PC-9 (cell line): ENCODE measurements at regions not wholly inside any gene's neighbourhood (a gene's known extent, or its start where the extent isn't known, plus 50 kb on each side); places are given as distances from the start of the nearest gene placed in this dataset.

Experiments
- BruUV-seq: library from RNA; stranded (reverse); fragments of 400-500 nt; replicated peaks from 2 replicates; lab custom pipeline; 2021; lab: Mats Ljungman, UMichigan
- CTCF ChIA-PET: fragments of 300-600 bp; sonication (Branson Sonifier 250); formaldehyde crosslinking; loops from one replicate; lab custom pipeline; 2022; ENCODE audit warnings: antibody characterized with exemption; lab: Charles Lee
- POLR2A ChIA-PET: fragments of 300-600 bp; sonication (Branson Sonifier 250); formaldehyde crosslinking; loops from one replicate; lab custom pipeline; 2022; ENCODE audit warnings: antibody characterized with exemption; ENCODE audit not compliant: unreplicated experiment; lab: Charles Lee
- DNase-seq, 2 experiments: peaks; one replicate each; pipeline versions ENCODE4 v3.0.0 to v3.0.0-alpha.2; 2015 to 2022; ENCODE audit warnings: mixed read lengths in 1 of 2
- H2AFZ ChIP-seq: fragments of 200-600 bp; sonication (generic); 2 replicates; pipeline ENCODE4 v1.8.1; 2017; ENCODE audit warnings: antibody characterized with exemption
- H3F3A ChIP-seq: fragments of 200-600 bp; sonication (generic); 2 replicates; pipeline ENCODE4 v1.8.1; 2017; ENCODE audit warnings: antibody characterized with exemption, mild to moderate bottlenecking, low read depth; ENCODE audit not compliant: insufficient read depth
- H3K27ac ChIP-seq: fragments of 200-600 bp; sonication (generic); 2 replicates; pipeline ENCODE4 v1.6.1; 2016; ENCODE audit warnings: mixed run types
- H3K27me3 ChIP-seq: fragments of 200-600 bp; sonication (generic); 2 replicates; pipeline ENCODE4 v1.6.1; 2016; ENCODE audit warnings: low read depth, mixed run types; ENCODE audit not compliant: insufficient read depth
- H3K36me3 ChIP-seq: fragments of 200-600 bp; sonication (generic); 2 replicates; pipeline ENCODE4 v1.6.1; 2016; ENCODE audit warnings: low read depth, mixed run types
- H3K4me1 ChIP-seq: fragments of 200-600 bp; sonication (generic); replicated peaks from 2 replicates; pipeline ENCODE4 v1.6.1; 2016; ENCODE audit warnings: mixed run types; ENCODE audit not compliant: insufficient read depth
- H3K4me2 ChIP-seq: fragments of 200-600 bp; sonication (generic); 2 replicates; pipeline ENCODE4 v1.6.1; 2017; ENCODE audit warnings: mixed run types
- H3K4me3 ChIP-seq: fragments of 200-600 bp; sonication (generic); 2 replicates; pipeline ENCODE4 v1.6.1; 2016; ENCODE audit warnings: mixed run types
- H3K79me2 ChIP-seq: fragments of 200-600 bp; sonication (generic); 2 replicates; pipeline ENCODE4 v1.6.1; 2017; ENCODE audit warnings: low read depth, mixed run types
- H3K9me2 ChIP-seq: fragments of 200-600 bp; sonication (generic); 2 replicates; pipeline ENCODE4 v1.8.1; 2017; ENCODE audit warnings: mild to moderate bottlenecking; ENCODE audit not compliant: insufficient read depth
- H3K9me3 ChIP-seq: fragments of 200-600 bp; sonication (generic); 2 replicates; pipeline ENCODE4 v1.8.1; 2016; ENCODE audit warnings: low read depth; ENCODE audit not compliant: insufficient read depth
- H4K20me1 ChIP-seq: fragments of 200-600 bp; sonication (generic); 2 replicates; pipeline ENCODE4 v1.8.1; 2017; ENCODE audit not compliant: insufficient read depth
- CTCF ChIP-seq: fragments of 200-600 bp; sonication (generic); conservative IDR thresholded peaks from 2 replicates; pipeline ENCODE4 v1.6.1; 2017; ENCODE audit warnings: mixed run types, antibody characterized with exemption, mild to moderate bottlenecking, moderate library complexity
- EZH2 ChIP-seq: fragments of 200-600 bp; sonication (generic); IDR thresholded peaks from 2 replicates; pipeline ENCODE4 v1.8.0; 2017; ENCODE audit warnings: antibody characterized with exemption, low read depth
- intact Hi-C: fragments of 100-400 bp; cut with micrococcal nuclease; formaldehyde crosslinking; loops from one replicate; pipeline ENCODE4 v1.10.0; 2022; ENCODE audit not compliant: unreplicated experiment

GRCh38 chr4:30996841-30997240 is 276.7 kb downstream of the PCDH7 start:
- TF ChIP-seq EZH2 (no peak), CTCF (no peak)
- Histone ChIP-seq H2AFZ (no peak overlapping the region), H3K27me3 (no peaks in the 10 kb centered on the region), H3K4me1 (no peaks in the 10 kb centered on the region), H3K9me2 (no peaks in the 10 kb centered on the region), H3K4me2 (no peak overlapping the region), H3K36me3 (no peaks in the 10 kb centered on the region; the same call in 1 of the 2 replicates), H3F3A (no peaks in the 10 kb centered on the region), H3K79me2 (no peaks in the 10 kb centered on the region), H3K9me3 (no peaks in the 10 kb centered on the region), H3K4me3 (no peak overlapping the region), H3K27ac (no peak overlapping the region), H4K20me1 (no peaks in the 10 kb centered on the region)
- no peak for DNase-seq
- CTCF ChIA-PET = no interaction called here
- POLR2A ChIA-PET = no interaction called here
- intact Hi-C loops = no loop called here
- BruUV-seq = no TSS peak

- Histone ChIP-seq H3F3A (no peaks in the 10 kb centered on the region), H3K79me2 (no peaks in the 10 kb centered on the region), H3K9me3 (0 out of 2 replicates have a peak, but pooled peaks cover 4% of the 10 kb centered on the region), H3K4me3 (no peak overlapping the region), H3K4me1 (no peaks in the 10 kb centered on the region), H3K36me3 (no peaks in the 10 kb centered on the region), H3K4me2 (no peak overlapping the region), H3K27me3 (no peaks in the 10 kb centered on the region), H3K27ac (no peak overlapping the region), H2AFZ (no peak overlapping the region), H3K9me2 (no peaks in the 10 kb centered on the region), H4K20me1 (no peaks in the 10 kb centered on the region)
- no TSS peak for BruUV-seq
- intact Hi-C loops = no loop called here
- DNase-seq = no peak
- ChIA-PET POLR2A (no interaction called here), CTCF (no interaction called here)
- TF ChIP-seq EZH2 (no peak), CTCF (no peak)
Observed at GRCh38 chr4:31005037-31005436, 284.9 kb downstream of the PCDH7 start.

GRCh38 chr4:31007858-31008257 is 287.7 kb downstream of the PCDH7 start:
- 0 out of 2 replicates have a peak, but pooled peaks cover 4% of the 10 kb centered on the region for H3K9me3 ChIP-seq
- no TSS peak for BruUV-seq
- no peaks in the 10 kb centered on the region for H3K27me3 ChIP-seq
- TF ChIP-seq CTCF = no peak
- TF ChIP-seq EZH2 = no peak
- no peak overlapping the region for H3K4me3 ChIP-seq
- no peak overlapping the region for H3K4me2 ChIP-seq
- CTCF ChIA-PET = no interaction called here
- H3K79me2 ChIP-seq = no peaks in the 10 kb centered on the region
- H4K20me1 ChIP-seq = no peaks in the 10 kb centered on the region
- no peaks in the 10 kb centered on the region for H3K4me1 ChIP-seq
- no peak overlapping the region for H3K27ac ChIP-seq
- POLR2A ChIA-PET = no interaction called here
- no peaks in the 10 kb centered on the region for H3F3A ChIP-seq
- no peak for DNase-seq
- no peaks in the 10 kb centered on the region for H3K9me2 ChIP-seq
- no peak overlapping the region for H2AFZ ChIP-seq
- intact Hi-C loops = no loop called here
- H3K36me3 ChIP-seq = no peaks in the 10 kb centered on the region
